Activated naive CD4-positive, alpha-beta T cell treated with anti-CD3 and anti-CD28 coated beads, Interleukin-2, amount 10 ng/mL, durations not matched to agents 7 days and 5 days (primary cell): ENCODE measurements at regions not wholly inside any gene's neighbourhood (a gene's known extent, or its start where the extent isn't known, plus 50 kb on each side); places are given as distances from the start of the nearest gene placed in this dataset.
"Not testable (repeated sequence)": the region's sequence is repeated elsewhere in the genome, so short reads cannot be mapped to it uniquely, and the experiment has no call there.

Source experiments
- CTCF ChIA-PET: fragments of 350-600 bp; sonication (Branson Sonifier 250); formaldehyde crosslinking; loops from one replicate; lab custom pipeline; 2021; ENCODE audit warnings: antibody characterized with exemption; lab: Charles Lee
- DNase-seq: peaks from one replicate; pipeline ENCODE4 v3.0.0-alpha.2; 2020
- H3K27ac Mint-ChIP-seq: one replicate; pipeline ENCODE4 v1.8.0; 2021; ENCODE audit warnings: mild to moderate bottlenecking, moderate library complexity, mixed read lengths
- H3K27me3 Mint-ChIP-seq: one replicate; pipeline ENCODE4 v1.8.0; 2021; ENCODE audit warnings: mild to moderate bottlenecking, mixed read lengths
- H3K36me3 Mint-ChIP-seq: one replicate; pipeline ENCODE4 v1.8.0; 2021; ENCODE audit warnings: mixed read lengths
- H3K4me1 Mint-ChIP-seq: one replicate; pipeline ENCODE4 v1.8.0; 2021; ENCODE audit warnings: mixed read lengths
- H3K4me3 Mint-ChIP-seq: one replicate; pipeline ENCODE4 v1.8.0; 2021; ENCODE audit warnings: mild to moderate bottlenecking, moderate library complexity, mixed read lengths
- H3K9me3 Mint-ChIP-seq: one replicate; pipeline ENCODE4 v1.8.0; 2021; ENCODE audit warnings: mixed read lengths

DNA sequence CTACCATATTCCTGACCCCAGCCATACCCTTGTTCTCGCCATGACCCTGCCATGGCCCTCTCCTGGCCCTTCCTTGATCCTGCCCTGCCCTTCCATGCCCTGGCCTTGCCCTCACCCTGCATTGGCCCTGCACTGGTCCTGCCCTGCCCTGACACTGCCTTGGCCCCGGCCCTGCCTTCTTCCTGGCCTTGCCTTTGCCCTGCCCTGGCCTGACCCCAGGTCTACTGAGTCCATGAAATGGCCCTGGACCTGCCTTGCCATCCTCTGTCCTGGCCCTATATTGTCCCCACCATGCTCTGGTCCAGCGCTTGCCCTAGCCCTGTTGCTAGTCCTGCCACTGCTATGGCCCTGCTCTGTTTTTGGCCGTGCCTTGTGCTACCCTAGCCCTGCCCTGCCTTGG is 536.1 kb downstream of the FOXD4L6 start:
- H3K9me3 Mint-ChIP-seq, H3K36me3 Mint-ChIP-seq, CTCF ChIA-PET, H3K4me3 Mint-ChIP-seq, H3K4me1 Mint-ChIP-seq, H3K27ac Mint-ChIP-seq, DNase-seq, H3K27me3 Mint-ChIP-seq: not testable (repeated sequence)

DNA sequence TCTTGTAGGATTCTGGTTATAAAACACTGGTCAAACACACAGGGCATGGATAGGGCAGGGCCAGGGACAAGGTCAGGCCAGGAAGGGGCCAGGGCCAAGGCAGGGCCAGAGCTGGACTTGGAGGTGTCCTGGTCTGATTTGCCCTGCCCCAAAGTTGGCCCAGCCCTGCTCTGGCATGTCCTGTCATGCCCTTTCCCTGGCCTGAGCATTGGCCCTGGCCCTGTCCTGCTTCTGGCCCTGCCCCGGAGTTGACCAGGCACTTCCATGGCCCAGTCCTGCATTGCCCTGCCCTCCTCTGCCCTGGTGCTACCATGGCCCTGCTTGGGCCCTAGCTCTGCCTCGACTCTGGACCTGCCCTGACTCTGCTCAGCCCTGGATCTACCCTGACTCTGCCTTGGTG is 536.6 kb downstream of the FOXD4L6 start:
- H3K27me3 Mint-ChIP-seq, H3K27ac Mint-ChIP-seq, H3K9me3 Mint-ChIP-seq, H3K36me3 Mint-ChIP-seq, CTCF ChIA-PET, DNase-seq, H3K4me1 Mint-ChIP-seq, H3K4me3 Mint-ChIP-seq: not testable (repeated sequence)

DNA sequence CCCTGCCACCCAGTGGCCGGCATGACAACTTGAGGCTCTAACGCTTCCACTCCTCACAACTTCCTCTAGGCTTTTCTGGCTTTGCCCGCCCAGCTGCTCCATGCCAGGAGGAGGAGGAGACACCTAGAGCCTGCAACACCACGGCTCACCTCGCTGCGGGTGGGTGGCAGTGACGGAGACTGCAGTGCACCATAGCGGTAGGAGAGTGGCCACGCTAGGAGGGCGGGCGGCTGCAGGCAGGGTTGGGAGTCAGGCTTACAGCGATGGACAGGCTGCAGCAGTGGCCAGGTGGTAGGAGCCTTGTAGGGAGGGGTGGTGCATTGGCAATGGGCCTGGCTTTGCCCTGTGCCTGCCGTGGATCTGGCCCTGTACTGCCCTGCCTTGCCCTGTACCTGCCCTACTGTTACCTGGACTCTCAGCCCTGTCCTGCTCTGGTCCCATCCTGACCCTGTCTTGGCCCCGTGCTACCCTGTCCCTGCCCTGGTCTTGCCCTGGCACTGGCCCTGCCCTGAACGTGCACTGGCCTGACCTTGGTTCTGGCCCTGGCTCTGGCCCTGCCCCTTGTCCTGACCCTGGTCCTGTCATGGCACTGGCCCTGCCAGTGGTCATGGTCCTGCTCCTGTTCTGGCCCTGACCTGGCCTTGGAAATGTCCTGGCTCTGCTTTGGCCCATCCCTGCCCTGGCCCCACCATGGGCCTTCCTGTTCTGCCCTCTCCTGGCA is 540.8 kb downstream of the FOXD4L6 start:
- H3K27me3 Mint-ChIP-seq, H3K27ac Mint-ChIP-seq, CTCF ChIA-PET, H3K4me3 Mint-ChIP-seq, DNase-seq, H3K9me3 Mint-ChIP-seq, H3K36me3 Mint-ChIP-seq, H3K4me1 Mint-ChIP-seq: not testable (repeated sequence)

DNA sequence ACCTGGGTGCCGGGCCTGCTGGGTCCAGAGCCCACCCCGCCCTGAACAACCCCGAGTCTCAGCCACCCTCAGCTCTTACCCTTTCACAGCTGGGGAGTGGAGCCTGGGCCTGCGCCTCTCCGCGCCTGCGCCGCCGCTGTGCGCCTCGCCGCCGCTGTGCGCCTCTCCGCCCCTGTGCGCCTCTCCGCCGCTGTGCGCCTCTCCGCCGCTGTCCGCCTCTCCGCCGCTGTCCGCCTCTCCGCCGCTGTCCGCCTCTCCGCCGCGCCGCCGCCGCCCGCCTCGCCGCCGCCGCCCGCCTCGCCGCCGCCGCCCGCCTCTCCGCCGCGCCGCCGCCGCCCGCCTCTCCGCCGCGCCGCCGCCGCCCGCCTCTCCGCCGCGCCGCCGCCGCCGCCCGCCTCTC is 544.4 kb downstream of the FOXD4L6 start:
- H3K4me3 Mint-ChIP-seq = peak overlapping the region; percentile 37
- DNase-seq = peak; percentile 23
- CTCF ChIA-PET, H3K9me3 Mint-ChIP-seq, H3K27ac Mint-ChIP-seq, H3K4me1 Mint-ChIP-seq, H3K36me3 Mint-ChIP-seq, H3K27me3 Mint-ChIP-seq: not testable (repeated sequence)

- H3K36me3 Mint-ChIP-seq, H3K27me3 Mint-ChIP-seq, DNase-seq, H3K4me1 Mint-ChIP-seq, CTCF ChIA-PET, H3K9me3 Mint-ChIP-seq: not testable (repeated sequence)
- Mint-ChIP-seq H3K27ac (peak overlapping the region; percentile 3), H3K4me3 (peak overlapping the region; percentile 62)
These were observed 545.3 kb downstream of the FOXD4L6 start for GRCh38 chr9:40583230-40583629.

DNA sequence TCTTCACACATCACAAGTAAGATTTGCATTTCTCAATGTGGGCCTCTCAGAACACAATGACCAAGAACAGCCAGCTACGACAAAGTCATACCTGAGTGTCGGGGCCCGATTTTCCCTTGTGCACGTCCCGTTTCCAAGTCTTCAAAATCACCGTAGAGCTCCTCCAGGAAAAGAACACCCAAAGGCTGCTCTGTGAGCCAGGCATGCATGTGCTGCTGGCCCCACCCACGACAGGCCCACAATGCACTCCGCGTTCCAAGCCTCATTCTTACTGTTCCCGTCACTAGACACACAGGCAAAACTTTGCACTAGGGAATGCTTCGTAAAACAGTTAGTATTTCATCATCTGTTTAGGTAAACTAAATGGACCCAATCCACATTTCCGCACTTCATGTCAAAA is 549.6 kb downstream of the FOXD4L6 start:
- H3K36me3 Mint-ChIP-seq, H3K4me1 Mint-ChIP-seq, DNase-seq, H3K27me3 Mint-ChIP-seq, H3K27ac Mint-ChIP-seq, H3K4me3 Mint-ChIP-seq, H3K9me3 Mint-ChIP-seq, CTCF ChIA-PET: not testable (repeated sequence)
